ENCODE measurements at regions not wholly inside any gene's neighbourhood (a gene's known extent, or its start where the extent isn't known, plus 50 kb on each side); places are given as distances from the start of the nearest gene placed in this dataset.

- TF ChIP-seq POLR2A (conservative IDR thresholded peaks at IDR 0.05) (no peak), CC2D1A (IDR thresholded peaks at IDR 0.05) (no peak), ZNF780A (CRISPR knock-in tag; IDR thresholded peaks at IDR 0.05) (no peak), FOXJ3 (CRISPR knock-in tag; IDR thresholded peaks at IDR 0.05) (no peak), CTCF (IDR thresholded peaks at IDR 0.05 in 2 of 3, conservative IDR thresholded peaks at IDR 0.05 in 1 of 3; ENCODE audit: insufficient read depth in 2 of 3, low read depth in 1 of 3, low read length in 3 of 3) (no peak)
Observed at GRCh38 chr6:122116835-122117627, 282.4 kb upstream of the HSF2 start.

All from K562 (cell line).